Activated CD4-positive, alpha-beta T cell treated with anti-CD3 and anti-CD28 coated beads for 4 hours (primary cell): ENCODE measurements at regions not wholly inside any gene's neighbourhood (a gene's known extent, or its start where the extent isn't known, plus 50 kb on each side); places are given as distances from the start of the nearest gene placed in this dataset.

ENCODE experiments used
- DNase-seq, 2 donors: peaks; one replicate each; pipeline ENCODE4 v3.0.0-alpha.2; 2020

DNA sequence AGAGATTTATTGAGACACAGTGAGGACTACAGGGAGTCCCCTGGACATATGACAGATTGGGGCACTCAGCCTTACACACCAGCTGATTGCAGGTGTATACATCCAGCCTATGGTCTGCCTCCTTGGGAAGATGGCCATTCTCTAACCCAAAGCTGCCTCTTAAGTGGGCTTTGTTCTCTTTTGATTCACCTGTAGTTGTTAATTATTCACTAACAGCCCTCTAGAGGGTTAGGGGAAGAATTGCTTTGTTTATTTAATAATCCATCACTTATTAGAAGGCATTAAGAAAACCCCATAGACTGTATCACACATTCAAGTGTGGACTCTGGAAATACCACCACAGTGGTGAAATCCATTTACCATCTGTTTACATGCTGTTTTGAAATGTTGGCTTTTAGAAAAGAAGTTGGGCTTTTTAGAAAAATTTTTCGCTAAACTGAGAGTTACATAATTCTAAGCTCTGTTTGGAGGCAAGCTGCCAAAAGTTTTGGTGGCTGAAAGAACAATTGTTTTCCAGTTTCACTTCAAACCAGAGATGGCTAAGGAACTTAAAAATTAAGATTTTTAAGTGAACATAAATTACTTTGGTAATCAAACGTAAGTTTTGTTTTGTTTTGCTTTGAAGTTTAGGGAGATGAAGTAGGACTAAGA lies 379.1 kb downstream of the ADRA2A start:
- DNase-seq, result no peak

DNA sequence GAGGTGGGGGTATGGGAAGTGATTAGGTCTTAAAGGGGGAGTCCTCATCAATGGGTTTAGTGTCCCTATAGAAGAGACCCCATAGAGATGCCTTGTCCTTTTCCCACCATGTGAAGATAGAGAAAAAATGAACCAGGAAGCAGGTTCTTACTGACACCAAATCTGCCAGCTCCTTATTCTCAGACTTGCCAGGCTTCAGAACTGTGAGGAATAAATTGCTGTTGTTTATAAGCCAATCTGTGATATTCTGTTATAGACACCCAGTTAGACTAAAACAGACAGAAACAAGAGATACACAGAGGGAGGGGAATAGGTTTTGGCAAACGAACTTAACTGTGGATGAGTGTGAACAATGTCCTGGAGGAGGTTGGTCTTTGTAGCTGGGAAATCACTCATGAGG lies 381.4 kb downstream of the ADRA2A start:
- no peak for DNase-seq

DNA sequence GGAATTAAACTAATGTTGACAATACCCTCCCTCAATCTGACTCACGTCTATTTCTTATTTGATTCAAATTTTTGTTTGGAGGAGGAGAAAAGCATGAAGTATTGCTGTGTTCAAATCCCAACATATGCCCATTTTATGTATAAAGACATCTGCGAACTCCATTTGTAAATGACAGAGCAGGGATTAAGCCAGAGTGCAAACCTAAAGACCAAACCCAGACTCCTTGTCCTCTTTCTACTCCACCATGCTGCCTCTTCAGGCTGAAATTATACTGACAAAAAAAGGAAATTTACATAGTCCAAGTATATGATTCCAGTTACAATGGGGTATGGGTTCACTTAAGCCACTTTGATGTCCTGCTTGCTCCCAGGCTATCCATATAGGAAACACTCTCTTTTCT lies 383.1 kb downstream of the ADRA2A start:
- no peak for DNase-seq

DNA sequence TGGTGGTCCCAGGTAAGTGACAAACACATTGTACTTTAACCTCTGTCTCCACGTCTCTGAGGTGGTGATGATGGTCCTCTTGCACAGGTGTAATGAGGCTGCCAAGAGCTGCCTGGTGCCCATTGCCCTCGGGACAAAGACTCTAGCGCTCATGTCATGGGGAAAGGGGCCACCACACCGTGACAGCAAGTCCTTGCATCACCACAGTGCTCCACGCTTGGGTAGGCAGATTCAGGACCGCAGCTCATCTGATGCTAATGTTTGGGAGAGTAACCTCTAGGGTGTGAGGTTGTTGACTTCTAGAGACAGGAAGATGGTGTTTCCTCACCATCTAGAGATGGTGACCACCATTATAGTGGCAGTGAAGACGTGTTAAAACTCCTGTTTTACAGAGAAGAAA lies 395.6 kb downstream of the ADRA2A start:
- no peak for DNase-seq

DNA sequence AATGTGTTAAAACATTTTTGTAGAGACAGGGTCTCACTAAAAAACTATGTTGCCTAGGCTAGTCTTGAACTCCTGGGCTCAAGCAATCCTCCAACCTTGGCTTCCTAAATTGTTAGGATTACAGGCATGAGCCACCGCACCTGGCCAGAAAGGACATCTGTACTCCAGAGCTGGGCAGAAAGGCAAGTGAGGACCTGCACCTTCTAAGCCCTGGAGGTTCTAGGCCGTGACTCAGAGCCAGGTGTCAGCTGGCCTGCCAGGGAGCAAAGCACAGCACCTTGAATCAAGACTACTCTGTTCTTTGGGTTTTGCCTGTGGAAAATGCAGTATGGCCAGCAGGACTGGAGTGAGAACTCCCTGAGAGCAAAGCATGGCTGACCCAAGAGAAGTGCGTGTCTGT lies 396.5 kb downstream of the ADRA2A start:
- DNase-seq, result no peak

DNA sequence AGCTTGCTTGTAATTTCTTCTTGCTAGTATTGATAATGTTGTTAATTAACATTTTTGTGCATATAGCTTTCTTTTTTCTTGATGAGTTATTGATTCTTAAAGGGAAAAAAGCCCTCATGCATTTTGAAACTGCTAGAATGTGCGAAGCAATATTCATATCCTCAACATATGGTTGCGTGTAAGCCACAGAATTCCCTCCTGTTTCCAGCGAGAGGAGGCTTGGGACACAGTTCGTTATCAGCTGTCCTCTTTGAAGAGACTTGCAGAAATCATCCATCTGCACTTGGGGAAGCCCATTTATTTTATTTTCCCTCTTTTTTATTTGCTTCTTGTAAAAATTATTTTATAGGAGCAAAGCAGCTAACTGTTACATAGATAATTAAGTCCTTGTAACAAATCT lies 398.0 kb downstream of the ADRA2A start:
- no peak for DNase-seq

DNA sequence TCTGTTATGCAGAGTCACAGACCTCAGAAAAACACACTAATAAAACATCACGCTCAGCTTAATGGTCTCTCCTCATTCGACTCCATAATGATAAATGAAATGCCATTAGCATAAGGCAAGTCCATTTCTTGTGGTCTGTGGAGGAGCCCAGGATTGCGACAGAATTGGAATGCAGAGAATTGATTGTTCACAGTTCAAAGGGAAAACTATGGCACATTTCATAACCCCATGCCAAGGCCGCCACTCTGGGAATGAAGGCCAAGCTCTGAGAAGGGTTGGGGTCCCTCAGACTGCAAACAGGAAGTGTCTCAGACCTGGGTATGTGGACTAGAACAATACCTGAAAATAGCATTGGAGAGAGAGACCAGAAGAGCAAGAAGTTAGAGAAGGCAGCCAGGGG lies 398.9 kb downstream of the ADRA2A start:
- no peak for DNase-seq

DNA sequence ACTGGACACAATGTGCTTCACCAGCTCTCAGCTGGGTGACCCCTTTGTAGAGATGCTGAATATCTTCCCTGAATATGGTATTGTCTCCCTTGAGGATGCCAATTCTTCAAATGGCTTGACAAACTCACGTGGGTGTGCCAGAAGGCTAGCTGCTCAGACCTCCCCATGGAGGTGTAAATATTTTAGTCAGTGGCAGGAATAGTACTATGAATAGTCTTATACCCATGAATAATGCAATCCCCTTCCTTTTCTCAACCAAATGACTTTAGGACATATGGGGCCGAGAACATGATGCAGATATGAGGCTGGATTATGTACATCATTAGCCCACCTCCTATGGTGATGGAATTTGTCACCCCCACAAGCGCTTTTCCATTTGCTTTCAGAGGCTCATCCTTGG lies 401.8 kb downstream of the ADRA2A start:
- no peak for DNase-seq

DNA sequence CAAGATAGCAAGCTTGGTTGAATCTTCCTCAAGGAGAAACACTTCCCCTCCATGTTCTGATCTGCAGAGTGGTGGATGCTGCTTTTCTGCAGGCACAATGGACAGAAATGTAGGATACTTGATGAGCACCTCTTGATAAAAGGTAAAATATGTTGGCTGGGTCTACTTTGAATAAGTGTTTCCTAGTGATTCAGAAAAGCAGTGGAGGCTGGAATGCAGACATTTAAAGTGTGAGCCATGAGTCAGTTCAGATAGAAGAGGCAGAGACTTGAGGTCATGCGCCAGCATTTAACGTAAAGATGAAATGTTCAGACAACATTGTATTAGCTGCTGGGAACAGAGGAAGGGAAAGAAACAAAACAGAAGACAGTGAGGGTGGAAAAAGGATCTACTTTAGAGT lies 403.1 kb downstream of the ADRA2A start:
- no peak for DNase-seq

DNA sequence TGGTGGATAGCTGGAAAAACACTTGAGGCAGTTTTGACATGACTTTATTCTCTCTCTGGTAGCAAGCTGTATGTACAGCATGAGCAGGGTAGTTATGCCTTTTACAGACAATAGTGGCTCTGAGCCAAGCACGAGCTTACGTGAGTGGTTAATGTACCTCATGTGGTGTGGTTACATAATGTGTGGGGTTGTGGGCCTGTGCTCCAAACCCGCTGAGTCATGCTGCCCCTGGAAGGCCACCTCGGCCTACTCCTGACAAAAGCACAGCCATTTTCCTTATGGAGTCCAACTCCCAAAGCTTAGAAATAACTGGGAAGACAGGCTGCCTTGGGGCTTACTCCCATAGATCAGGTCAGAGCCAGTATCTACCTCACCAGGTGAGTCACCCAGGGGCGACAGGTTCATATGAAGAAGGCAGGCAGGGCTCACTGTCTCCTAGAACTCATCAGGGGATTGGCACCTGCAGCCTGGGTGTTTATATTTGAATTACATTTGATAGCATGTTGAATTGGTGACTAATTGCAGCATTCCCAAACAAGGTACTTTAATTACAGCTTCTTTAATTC lies 404.5 kb downstream of the ADRA2A start:
- no peak for DNase-seq

DNA sequence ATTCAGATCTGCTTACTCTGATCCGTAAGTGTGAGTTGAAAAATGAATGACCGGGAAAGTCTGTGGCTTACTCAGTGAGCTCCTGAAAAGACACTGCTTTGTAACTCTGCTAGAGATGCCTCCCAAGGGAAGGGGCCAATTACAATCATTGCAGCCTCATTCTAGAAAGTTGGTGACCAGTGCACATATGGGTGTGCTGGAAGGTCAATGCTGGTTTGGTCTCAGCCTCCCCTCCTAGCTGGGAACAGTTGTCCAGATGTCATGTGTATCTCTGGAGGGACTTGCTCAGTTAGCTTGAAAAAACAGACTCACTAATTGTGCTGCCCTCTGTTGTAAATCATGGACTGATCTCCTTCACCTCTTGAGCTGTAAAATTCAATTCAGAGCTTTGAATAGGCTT lies 405.0 kb downstream of the ADRA2A start:
- DNase-seq, result no peak

DNA sequence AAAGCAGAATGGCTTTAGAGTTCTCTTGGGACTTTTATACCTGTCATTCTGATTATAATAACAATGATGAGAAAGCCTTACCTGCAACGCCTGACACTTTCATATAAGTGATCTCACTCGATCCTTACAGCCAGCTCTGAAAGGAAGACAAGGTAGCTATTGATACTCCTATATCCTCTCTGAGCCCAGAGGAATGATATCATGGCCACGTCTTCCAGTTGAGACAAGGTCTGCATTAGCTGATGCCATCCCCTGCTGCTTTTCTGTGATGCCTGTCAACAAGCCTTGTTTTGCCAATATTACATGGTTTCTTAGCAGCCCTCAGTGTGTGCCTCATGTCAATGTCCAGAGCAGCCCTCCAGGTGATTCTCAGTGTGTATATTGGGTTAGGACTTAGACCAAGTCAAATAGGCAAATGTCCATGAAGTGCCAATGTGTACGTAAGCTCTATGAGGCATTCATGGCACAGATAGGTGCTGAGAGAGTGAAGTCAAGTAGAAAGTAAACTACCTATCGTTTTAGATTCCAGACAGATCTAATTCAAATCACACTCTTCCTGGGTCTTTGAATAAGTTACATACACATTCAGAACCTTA lies 405.9 kb downstream of the ADRA2A start:
- DNase-seq, result no peak

DNA sequence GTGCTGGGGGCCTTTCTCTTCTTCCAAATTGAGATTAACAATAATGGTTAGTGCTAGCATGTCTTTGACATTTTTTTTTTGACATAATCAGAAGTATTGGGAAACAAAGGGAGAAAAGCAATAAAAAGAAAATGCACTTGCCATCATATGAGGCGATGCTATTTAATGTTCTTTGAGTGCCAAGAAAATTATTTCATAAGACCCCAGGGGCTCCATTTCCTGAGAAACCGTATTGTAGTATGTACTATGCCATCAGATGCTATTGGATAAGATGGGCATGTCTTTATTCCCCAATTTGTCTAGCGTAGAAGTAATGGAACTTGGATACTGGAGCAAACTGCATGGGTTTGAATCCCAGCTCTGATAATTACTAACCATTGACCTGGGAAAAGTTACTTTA lies 408.9 kb downstream of the ADRA2A start:
- no peak for DNase-seq

DNA sequence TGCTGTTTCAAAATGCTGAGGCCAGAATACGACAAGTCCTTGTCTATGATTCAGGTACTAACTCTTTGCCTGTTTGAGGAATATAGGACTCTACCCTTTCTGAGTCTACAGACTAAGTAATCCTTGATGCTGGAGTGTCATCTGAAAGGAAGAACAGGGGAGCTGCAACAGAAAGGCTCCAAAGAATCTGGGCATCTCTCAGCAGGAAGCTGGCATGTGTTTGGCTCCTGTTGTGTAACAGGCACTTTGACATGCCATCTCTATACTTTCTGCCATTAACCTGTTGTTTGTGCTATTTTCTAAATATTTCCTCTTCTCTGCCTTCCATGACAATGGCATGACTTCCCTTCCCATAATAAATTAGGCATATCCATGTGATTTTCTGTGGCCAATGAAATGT lies 409.5 kb downstream of the ADRA2A start:
- no peak for DNase-seq

DNA sequence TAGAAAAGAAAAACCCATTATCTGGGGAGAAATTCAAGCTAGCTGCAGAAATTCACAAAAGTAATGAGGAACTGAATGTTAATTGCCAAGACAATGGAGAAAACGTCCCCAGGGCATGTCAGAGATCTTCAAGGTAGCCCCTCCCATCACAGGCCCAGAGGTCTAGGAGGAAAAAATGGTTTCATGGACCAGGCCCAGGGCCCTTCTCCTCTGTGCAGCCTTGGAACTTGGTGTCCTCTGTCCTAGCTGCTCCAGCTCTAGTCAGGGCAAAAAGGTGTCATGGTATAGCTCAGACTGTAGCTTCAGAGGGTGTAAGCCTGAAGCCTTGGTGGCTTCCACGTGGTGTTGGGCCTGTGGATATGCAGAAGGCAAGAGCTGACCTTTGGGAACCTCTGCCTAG lies 411.8 kb downstream of the ADRA2A start:
- no peak for DNase-seq

DNA sequence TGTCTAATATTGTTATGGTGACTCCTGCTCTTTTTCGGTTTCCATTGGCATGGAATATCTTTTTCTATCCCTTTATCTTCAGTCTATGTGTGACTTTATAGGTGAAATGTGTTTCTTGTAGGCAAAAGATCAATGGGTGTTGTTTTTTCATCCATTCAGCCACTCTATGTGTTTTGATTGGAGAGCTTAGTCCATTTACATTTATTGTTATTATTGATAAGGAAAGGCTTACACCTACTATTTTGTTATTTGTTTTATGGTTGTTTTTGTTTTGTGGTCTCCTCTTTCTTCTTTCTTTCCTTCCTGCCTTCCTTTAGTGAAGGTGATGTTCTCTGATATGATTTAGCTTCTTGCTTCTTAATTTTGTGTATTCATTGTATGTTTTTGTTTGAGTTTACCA lies 414.3 kb downstream of the ADRA2A start:
- no peak for DNase-seq

DNA sequence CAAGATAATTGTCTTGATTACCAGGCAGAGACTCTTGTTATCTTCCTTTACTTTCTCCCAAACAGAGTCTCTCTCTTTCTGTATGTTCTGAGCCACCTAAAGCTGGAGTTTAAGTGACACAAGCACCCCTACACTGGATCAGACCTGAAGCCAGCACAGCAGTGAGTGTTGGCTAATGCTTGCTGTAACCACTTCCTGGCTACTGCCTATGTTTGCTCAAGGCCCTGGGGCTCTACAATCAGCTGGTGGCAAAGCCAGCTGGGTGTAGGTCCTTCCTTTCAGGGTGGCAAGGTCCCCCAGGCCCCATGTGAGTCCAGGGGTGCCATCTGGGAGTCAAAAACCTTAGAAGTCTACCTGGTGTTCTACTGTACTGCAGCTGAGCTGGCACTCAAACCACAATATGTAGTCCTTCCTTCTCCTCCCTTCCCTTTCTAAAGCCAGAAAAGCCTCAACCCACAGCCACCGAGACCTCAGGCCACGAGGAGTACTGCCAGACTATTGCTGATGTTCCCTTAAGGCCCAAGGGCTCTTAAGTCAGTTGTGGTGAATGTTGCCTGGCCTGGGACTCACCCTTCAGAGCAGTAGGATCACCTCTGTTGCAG lies 416.3 kb downstream of the ADRA2A start:
- DNase-seq, result no peak

DNA sequence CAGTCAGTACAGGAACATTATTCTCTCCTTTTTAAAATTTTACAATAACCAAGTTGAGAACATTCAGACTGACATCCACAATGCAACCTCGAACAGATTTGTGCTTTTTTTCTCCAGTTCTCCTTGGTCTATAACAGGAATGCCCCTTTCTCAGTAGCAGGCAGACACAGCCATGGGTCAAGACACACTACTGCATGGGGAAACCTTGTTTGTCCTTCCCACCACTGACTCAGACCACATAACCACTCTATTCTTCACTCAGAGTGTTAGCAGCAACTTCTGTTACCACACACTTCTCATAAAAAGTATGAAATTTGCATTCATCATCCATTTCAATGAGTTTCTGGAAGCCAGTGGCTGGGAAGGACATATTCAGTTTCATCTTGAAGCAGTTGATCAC lies 421.7 kb downstream of the ADRA2A start:
- no peak for DNase-seq

DNA sequence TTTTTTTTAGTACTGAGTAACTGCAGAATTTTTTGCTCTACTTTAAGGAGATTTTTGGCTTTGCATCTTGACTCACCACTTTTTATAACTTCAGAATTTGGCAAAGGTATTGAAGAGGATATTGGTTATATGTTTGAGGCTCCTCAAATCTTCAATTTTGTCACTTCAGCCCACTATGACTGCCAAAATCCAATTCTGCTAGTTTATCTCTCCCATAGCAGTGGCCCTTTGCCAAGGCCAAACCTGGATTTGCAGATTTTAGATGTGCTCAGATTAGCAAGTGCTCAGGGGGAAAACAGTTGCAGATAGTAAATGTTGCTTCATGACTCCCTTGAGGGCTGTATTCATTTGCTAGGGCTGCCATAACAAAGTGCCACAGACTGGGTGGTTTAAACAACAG lies 427.5 kb downstream of the ADRA2A start:
- no peak for DNase-seq

DNA sequence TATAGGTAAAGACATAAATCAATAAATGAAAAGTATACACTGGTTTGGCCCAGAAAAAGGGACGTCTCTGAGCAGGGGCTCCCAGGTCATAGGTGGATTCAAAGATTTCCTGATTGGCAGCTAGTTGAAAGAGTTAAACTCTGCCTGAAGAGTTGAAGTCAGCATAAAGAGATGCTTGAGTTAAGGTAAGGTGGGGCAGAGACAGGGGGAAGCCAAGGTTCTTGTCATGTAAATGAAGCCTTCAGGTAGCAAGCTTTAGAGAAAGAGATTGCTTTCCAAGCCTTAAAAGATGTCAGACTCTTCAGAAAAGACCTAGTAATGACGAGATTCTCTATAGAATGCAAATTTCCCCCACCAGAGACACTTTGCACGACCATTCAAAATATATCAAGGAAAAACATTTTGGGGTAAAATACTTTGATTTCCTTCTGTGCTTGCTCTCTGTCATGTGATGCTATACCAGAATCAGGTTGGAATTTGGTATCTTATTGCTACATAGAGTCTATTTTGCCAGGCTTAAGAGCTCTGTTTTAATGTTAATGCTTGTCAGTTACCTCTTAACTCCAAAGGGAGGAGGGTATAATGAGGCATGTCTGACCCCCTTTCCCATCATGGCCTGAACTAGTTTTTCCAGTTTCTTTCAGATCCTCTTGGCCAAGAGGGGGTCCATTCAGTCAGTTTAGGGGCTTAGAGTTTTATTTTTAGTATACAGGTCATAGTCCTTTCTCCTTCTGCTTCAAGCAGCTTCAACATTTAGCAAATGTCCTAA lies 429.6 kb downstream of the ADRA2A start:
- DNase-seq, result no peak

DNA sequence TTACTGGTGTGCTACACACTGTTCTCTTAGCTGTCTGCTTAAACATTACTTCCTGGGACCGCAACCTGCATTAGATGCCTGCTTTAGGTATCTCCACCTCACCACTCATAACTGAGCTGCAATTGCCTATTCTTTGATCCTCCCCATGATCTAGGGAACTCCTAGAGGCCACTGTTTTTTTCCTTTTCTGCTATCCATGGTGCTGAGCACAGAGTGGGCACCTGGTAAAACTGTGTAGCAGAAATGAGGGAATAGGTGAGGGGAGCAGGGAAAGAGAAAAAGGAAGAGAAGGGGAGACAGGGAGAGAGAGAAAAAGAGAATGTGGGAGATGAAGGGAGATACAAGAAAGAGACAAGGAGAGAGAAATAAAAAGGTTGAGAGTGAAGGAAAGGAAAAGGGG lies 434.9 kb downstream of the ADRA2A start:
- no peak for DNase-seq

DNA sequence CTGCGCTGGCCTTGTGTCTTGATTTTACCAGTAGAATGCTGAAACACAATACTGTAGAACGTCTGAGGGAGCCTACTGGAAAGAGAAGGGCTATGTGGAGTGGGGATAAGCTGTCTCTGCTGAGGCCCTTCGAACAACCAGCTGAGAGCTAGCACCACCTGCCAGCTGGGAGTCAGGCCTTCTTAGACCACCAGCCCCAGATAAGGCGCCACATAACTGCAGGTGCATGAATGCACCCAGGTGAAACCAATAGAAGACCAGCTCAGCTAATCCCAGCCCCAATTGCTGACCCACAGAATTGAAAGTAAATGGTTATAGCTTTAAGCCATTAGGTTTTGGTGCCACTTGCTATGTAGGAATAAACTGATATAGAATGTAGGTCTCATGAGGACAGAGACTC lies 438.4 kb downstream of the ADRA2A start:
- DNase-seq, result no peak

DNA sequence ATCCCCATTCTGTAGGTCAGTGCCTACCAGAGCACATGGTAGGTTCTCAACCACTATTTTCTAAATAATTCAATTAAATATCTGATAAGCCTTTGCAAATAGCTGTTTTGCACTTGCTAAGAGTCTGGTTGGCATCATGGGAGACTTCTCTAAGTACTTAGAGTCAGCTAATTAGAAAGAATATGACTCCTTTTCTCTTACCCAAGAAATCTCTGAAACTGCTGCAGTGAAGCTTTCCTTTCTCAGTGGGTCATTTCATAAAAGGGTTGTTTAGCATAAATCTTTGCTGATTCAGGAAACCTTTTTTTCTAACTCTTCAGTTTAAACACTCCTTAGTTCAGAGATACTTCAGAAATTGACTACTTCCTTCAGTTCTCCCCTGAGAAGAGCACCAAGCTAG lies 438.9 kb downstream of the ADRA2A start:
- no peak for DNase-seq

DNA sequence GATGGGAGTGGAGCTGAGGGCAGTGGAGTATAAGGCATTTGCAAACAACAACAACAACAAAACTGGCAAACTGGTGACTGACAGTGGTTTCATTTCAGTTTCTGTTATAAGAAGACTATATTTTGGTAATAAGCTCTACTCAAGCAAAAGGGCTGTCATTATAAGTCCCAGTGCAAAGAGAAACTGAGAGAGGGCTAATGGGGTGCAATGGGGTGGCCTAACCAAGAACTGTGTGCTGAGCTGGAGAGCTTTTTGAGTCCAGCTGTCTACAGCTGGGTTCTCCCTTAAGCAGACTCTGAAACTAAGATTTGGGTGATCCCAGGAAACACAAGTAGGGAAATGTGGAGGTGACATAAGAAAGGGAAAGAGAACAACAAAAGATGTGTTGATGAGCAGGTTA lies 439.3 kb downstream of the ADRA2A start:
- no peak for DNase-seq
